Psoas muscle (tissue), 7 donors: ENCODE measurements at regions not wholly inside any gene's neighbourhood (a gene's known extent, or its start where the extent isn't known, plus 50 kb on each side); places are given as distances from the start of the nearest gene placed in this dataset.

Source experiments
- ATAC-seq, 4 donors: fragments of 200-7000 bp; cut with Tn5 transposase; one replicate each; pipeline ENCODE4 v1.9.1; 2020; ENCODE audit warnings: moderate library complexity in 3 of 4, mild to moderate bottlenecking in 2 of 4
- DNase-seq, 2 donors: peaks; one replicate each; pipeline ENCODE4 v3.0.0-alpha.2; 2020
- H3K27ac ChIP-seq: fragments of 200-600 bp; one replicate; pipeline ENCODE4 v1.8.0; 2022
- H3K27me3 ChIP-seq, 3 donors: fragments of 200-600 bp in 1 of 3; one replicate each; pipeline versions ENCODE4 v1.6.1 to v1.8.0; 2013 to 2022; ENCODE audit warnings: low read length in 2 of 3, mild to moderate bottlenecking in 2 of 3, moderate library complexity in 1 of 3; ENCODE audit not compliant: insufficient read depth in 3 of 3
- H3K36me3 ChIP-seq, 2 donors: fragments of 200-600 bp in 1 of 2; one replicate each; pipeline versions ENCODE4 v1.6.1 to v1.8.0; 2013 to 2022; ENCODE audit warnings: low read depth in 1 of 2, mild to moderate bottlenecking in 1 of 2, moderate library complexity in 1 of 2; ENCODE audit not compliant: insufficient read depth in 1 of 2
- H3K4me1 ChIP-seq: fragments of 200-600 bp; one replicate; pipeline ENCODE4 v1.8.0; 2022
- H3K4me3 ChIP-seq: fragments of 200-600 bp; one replicate; pipeline ENCODE4 v1.8.0; 2022; ENCODE audit warnings: mild to moderate bottlenecking
- H3K9me3 ChIP-seq: fragments of 200-600 bp; one replicate; pipeline ENCODE4 v1.8.0; 2022
- WGBS, 3 donors: extraction: QIAGEN DNeasy Blood & Tissue Kit; methylation state at CpG; one replicate each; pipeline versions ENCODE4 v1.1.6 to v1.1.7; 2013; 5-methylcytosine and 5-hydroxymethylcytosine counted together
- intact Hi-C, 2 donors: fragments of 100-400 bp; cut with DNase I; formaldehyde crosslinking; loops; one replicate each; pipeline versions ENCODE4 v1.11.0 to v1.14.2; 2022
- TF ChIP-seq, protein P1 (sequence below): fragments of 200-600 bp; IDR thresholded peaks from one replicate; pipeline ENCODE4 v1.8.0; 2022; ENCODE audit warnings: antibody characterized with exemption
- donor health status: healthy with polysubstance abuse.
- donor health status: DM: no; HTN: no; CAD: no; lungs with moderate emphysema.
- donor health status: Bipolar disorder and iron deficiency.
- donor health status: healthy.
- donor health status: DM: yes; HTN: yes; CAD: no.
- donor health status: DM: no; HTN: no; CAD: no.
- donor health status: DM: yes; HTN: yes; CAD: no.

DNA sequence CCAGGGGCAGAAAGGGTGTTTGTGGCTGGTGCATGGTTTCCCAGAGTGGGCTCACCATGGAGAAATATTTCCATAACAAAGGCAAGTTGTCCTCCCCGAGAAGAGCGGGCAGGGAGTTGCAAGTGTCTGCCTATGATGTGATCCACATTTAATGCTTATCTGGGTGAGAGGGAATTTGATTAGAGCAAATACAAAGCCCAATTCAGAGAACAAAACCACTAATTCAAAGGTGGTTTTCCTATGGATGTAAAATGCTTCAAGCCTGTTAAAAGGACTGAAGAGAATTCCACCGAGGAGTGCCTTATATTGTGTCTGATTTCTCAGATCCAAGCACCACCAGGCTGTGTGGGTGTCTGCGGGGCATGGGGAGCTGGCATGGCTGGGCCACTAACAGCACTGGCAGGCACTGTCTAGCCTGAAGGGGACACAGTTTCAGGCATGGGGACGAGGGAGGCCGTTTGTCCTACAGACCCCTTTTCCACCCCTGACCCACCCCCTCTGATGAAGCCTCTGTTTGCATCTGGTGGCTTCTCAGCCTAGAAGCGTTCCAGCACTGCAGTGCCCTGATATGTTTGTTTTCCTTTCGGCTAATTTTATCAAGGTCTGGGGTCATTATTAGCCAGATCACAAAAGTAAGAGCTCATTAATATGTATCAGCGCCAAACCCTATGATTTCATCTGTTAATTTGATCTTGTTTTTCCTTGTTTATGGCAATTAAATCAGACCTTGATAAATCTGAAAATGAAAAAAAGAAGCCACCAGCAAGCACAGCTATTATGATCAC is 357.3 kb downstream of the HRH4 start:
- 43 to 60% (median 45%) methylated on average over 9 of the region's 9 CpGs for WGBS, 3 donors
- DNase-seq, result no peak

DNA sequence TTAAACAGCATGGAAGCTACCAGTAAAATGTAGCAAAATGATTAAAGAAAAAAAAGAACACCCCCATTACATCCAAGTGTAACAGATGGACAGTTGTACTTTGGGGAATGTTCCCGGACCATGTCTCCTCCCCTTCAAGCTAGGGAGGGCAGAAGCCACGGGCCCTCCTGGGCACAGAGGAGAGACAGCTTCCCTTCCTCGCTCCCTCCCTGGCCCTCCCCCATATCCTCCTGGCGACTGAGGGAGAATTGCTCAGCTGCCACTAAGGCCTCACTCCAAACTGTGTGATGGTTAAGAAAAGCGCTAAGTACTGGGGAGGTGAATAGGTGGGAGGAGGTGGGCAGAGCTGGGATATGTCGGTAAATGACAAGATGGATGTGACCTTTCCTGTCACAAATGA is 358.0 kb downstream of the HRH4 start:
- ATAC-seq, result no peak
- TF ChIP-seq, protein P1, sequence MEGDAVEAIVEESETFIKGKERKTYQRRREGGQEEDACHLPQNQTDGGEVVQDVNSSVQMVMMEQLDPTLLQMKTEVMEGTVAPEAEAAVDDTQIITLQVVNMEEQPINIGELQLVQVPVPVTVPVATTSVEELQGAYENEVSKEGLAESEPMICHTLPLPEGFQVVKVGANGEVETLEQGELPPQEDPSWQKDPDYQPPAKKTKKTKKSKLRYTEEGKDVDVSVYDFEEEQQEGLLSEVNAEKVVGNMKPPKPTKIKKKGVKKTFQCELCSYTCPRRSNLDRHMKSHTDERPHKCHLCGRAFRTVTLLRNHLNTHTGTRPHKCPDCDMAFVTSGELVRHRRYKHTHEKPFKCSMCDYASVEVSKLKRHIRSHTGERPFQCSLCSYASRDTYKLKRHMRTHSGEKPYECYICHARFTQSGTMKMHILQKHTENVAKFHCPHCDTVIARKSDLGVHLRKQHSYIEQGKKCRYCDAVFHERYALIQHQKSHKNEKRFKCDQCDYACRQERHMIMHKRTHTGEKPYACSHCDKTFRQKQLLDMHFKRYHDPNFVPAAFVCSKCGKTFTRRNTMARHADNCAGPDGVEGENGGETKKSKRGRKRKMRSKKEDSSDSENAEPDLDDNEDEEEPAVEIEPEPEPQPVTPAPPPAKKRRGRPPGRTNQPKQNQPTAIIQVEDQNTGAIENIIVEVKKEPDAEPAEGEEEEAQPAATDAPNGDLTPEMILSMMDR, result no peak
- no peak for DNase-seq
- no peak overlapping the region for H3K27ac ChIP-seq
- 25 to 38% (median 32%) methylated on average over 6 of the region's 6 CpGs for WGBS, 3 donors
- no peaks in the 10 kb centered on the region for H3K36me3 ChIP-seq
- intact Hi-C loops, result no loop called here
- no peak overlapping the region for H3K4me3 ChIP-seq
- H3K27me3 ChIP-seq, result no peaks in the 10 kb centered on the region
- no peaks in the 10 kb centered on the region for H3K9me3 ChIP-seq
- H3K4me1 ChIP-seq, result no peaks in the 10 kb centered on the region

More for the DNA sequence above, 357.3 kb downstream of the HRH4 start:
- Histone ChIP-seq H3K4me3 (no peak overlapping the region), H3K9me3 (no peaks in the 10 kb centered on the region), H3K27ac (no peak overlapping the region), H3K27me3 (no peaks in the 10 kb centered on the region), H3K36me3 (no peaks in the 10 kb centered on the region), H3K4me1 (no peaks in the 10 kb centered on the region)
- intact Hi-C loops, result no loop called here
- TF ChIP-seq, protein P1, result no peak
- ATAC-seq, result no peak

DNA sequence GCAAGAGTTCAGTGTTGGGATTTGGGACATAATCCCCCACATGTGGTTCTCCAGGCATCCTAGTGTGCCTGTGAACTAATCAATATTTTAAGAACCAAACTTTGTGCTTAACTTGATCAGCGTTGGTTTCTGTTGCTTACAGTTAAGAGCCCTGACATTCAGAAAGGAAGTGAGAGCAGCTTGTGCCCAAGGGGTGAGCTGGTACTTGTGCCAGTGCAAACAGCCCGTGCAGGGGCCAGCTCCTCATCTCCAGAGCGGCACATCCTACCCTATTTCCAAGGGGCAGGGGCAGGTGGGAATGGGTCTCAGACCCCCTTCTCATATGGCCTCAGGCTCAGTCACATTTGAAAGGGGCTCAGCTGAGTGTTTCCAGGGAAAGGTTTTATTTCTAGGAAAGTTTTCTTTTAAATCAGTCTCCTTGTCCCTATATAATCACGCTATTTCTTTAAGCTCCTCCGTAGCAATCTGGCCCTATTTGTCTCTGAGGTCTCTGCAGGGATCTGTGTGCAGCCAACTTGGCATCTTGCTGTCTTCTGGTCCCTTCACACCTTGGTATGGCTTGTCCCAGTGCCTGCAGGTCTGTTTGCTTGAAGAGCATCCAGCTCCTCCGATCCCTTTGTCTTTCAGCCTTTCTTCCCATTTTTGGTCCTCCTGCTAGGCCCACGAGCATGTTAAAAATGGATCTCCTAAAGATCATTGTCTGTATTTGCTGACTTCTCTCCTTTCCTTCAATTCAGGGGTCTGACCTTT is 358.9 kb downstream of the HRH4 start:
- 88 to 91% (median 90%) methylated on average over 7 of the region's 7 CpGs for WGBS, 3 donors
- ATAC-seq (no peak), DNase-seq (no peak)
- H3K4me3 ChIP-seq, result no peak overlapping the region
- no peaks in the 10 kb centered on the region for H3K27me3 ChIP-seq
- no peak overlapping the region for H3K27ac ChIP-seq
- intact Hi-C loops, result no loop called here
- H3K36me3 ChIP-seq, result no peaks in the 10 kb centered on the region
- H3K4me1 ChIP-seq, result no peaks in the 10 kb centered on the region
- TF ChIP-seq, protein P1, result no peak
- H3K9me3 ChIP-seq, result no peaks in the 10 kb centered on the region

DNA sequence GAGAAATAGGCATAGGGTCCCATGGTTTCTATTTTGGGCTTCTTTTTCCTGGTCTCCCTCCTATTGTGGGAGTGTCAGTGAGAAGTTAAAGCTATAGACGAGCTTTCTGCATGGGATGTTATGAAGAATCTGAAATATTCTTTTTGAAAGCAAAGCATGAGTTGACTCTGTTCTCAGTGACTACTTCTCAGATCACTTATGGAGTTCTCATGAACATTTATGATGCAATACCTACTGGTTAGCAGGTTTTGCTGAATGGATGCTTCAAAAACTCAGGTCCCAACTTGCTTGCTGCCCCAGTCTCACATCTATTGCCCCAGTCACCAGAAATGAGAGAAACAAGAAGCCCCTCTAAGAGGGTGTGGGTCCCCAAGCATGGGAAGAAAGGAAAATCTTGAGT is 365.0 kb downstream of the HRH4 start:
- Histone ChIP-seq H3K9me3 (no peaks in the 10 kb centered on the region), H3K4me3 (no peak overlapping the region), H3K27ac (no peak overlapping the region), H3K36me3 (no peaks in the 10 kb centered on the region), H3K4me1 (no peaks in the 10 kb centered on the region), H3K27me3 (peaks cover 0 to 2% (median 0%) of the 10 kb centered on the region in 3 donors)
- 80 to 92% (median 83%) methylated on average over 1 of the region's 1 CpG for whole genome bisulfite sequencing, 3 donors
- TF ChIP-seq, protein P1, result no peak
- ATAC-seq (no peak), DNase-seq (no peak)
- intact Hi-C loops, result no loop called here
